Gastroesophageal sphincter (tissue), 4 donors: ENCODE measurements at regions not wholly inside any gene's neighbourhood (a gene's known extent, or its start where the extent isn't known, plus 50 kb on each side); places are given as distances from the start of the nearest gene placed in this dataset.
"Not testable (repeated sequence)": the region's sequence is repeated elsewhere in the genome, so short reads cannot be mapped to it uniquely, and the experiment has no call there.

ENCODE experiments used
- ATAC-seq: fragments of 150-250 bp; one replicate; pipeline ENCODE4 v1.9.1; 2016; ENCODE audit warnings: mild to moderate bottlenecking, moderate library complexity
- H3K27ac ChIP-seq, 4 donors: fragments of 200-600 bp; sonication (generic) in 3 of 4; 1 replicate in 3 of 4; 2 replicates in 1 of 4; pipeline ENCODE4 v1.5.1; 2016 to 2019
- H3K27me3 ChIP-seq: fragments of 200-600 bp; sonication (generic); one replicate; pipeline ENCODE4 v1.5.1; 2019
- H3K36me3 ChIP-seq, 2 donors: fragments of 200-600 bp; sonication (generic); one replicate each; pipeline ENCODE4 v1.5.1; 2019; ENCODE audit warnings: control low read depth in 1 of 2
- H3K4me1 ChIP-seq, 3 donors: fragments of 200-600 bp; sonication (generic); 1 replicate in 2 of 3; 2 replicates in 1 of 3; pipeline ENCODE4 v1.5.1; 2016 to 2019; ENCODE audit warnings: control low read depth in 2 of 3
- H3K4me3 ChIP-seq, 2 donors: fragments of 200-600 bp; sonication (generic); one replicate each; pipeline ENCODE4 v1.5.1; 2019; ENCODE audit warnings: mild to moderate bottlenecking in 1 of 2, moderate library complexity in 1 of 2
- H3K9me3 ChIP-seq, 3 donors: fragments of 200-600 bp; sonication (generic); one replicate each; pipeline ENCODE4 v1.5.1; 2017 to 2019; ENCODE audit warnings: control low read depth in 2 of 3
- EP300 ChIP-seq: sonication (generic); formaldehyde crosslinking; IDR thresholded peaks from one replicate; pipeline ENCODE4 v1.6.1; 2017; ENCODE audit warnings: antibody characterized with exemption, mild to moderate bottlenecking
- POLR2A ChIP-seq, 2 donors: fragments of 450-650 bp; IDR thresholded peaks; one replicate each; pipeline ENCODE4 v1.6.1; 2017; ENCODE audit warnings: antibody characterized with exemption in 2 of 2, mild to moderate bottlenecking in 2 of 2, moderate library complexity in 1 of 2
- POLR2AphosphoS5 ChIP-seq: sonication (generic); formaldehyde crosslinking; IDR thresholded peaks from one replicate; pipeline ENCODE4 v1.6.1; 2017; ENCODE audit warnings: antibody characterized with exemption
- WGBS, 2 donors: methylation state at CpG; one replicate each; pipeline ENCODE4 v1.1.5; 2018; ENCODE audit warnings: low coverage in 1 of 2; 5-methylcytosine and 5-hydroxymethylcytosine counted together
- TF ChIP-seq, protein P1 (sequence below), 4 experiments: fragments of 200-600 bp in 2 of 4; fragments of 450-650 bp in 2 of 4; sonication (generic) in 1 of 4; IDR thresholded peaks; one replicate each; pipeline ENCODE4 v1.5.1; 2017 to 2019; ENCODE audit warnings: antibody characterized with exemption in 4 of 4, mild to moderate bottlenecking in 2 of 4, moderate library complexity in 2 of 4

DNA sequence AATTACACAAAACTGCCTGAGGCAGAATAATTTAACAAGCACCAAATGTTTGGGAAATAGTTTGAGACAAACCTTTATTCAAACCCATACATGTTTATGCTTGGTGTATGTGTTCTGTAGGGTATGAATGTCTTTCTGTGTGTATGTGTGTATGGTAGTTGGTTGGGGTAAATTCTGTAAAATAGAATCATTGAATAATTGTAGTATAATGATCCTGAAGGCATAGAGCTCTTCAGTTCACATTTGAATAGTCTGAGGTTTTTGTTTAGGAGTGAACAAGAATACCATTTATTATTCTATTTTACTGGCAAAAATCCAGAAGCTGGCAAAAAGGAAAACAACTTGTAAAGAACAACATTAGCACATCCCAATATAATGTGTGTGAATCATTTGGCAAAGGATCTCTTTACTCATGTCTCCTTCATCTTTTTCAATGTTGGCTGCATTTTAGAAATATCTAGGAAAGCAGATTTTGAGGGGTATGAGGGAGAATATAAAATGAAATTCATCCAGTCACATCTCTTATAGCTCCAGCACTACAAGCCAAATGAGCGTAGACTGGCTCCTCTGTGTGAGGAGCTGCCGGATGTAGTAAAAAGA is 70.4 kb upstream of the XIST start:
- Histone ChIP-seq H3K36me3 (no peaks in the 10 kb centered on the region), H3K4me1 (no peaks in the 10 kb centered on the region), H3K4me3 (no peak overlapping the region), H3K27me3 (no peaks in the 10 kb centered on the region), H3K27ac (no peak overlapping the region), H3K9me3 (no peaks in the 10 kb centered on the region)
- WGBS, 2 donors: 82 to 100% methylated on average over 2 of the region's 2 CpGs
- no peak for ATAC-seq
- no peak for TF ChIP-seq POLR2AphosphoS5
- TF ChIP-seq, protein P1, sequence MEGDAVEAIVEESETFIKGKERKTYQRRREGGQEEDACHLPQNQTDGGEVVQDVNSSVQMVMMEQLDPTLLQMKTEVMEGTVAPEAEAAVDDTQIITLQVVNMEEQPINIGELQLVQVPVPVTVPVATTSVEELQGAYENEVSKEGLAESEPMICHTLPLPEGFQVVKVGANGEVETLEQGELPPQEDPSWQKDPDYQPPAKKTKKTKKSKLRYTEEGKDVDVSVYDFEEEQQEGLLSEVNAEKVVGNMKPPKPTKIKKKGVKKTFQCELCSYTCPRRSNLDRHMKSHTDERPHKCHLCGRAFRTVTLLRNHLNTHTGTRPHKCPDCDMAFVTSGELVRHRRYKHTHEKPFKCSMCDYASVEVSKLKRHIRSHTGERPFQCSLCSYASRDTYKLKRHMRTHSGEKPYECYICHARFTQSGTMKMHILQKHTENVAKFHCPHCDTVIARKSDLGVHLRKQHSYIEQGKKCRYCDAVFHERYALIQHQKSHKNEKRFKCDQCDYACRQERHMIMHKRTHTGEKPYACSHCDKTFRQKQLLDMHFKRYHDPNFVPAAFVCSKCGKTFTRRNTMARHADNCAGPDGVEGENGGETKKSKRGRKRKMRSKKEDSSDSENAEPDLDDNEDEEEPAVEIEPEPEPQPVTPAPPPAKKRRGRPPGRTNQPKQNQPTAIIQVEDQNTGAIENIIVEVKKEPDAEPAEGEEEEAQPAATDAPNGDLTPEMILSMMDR (IDR thresholded peaks at IDR 0.05): no peak
- TF ChIP-seq POLR2A (IDR thresholded peaks at IDR 0.05): no peak
- no peak for TF ChIP-seq EP300

DNA sequence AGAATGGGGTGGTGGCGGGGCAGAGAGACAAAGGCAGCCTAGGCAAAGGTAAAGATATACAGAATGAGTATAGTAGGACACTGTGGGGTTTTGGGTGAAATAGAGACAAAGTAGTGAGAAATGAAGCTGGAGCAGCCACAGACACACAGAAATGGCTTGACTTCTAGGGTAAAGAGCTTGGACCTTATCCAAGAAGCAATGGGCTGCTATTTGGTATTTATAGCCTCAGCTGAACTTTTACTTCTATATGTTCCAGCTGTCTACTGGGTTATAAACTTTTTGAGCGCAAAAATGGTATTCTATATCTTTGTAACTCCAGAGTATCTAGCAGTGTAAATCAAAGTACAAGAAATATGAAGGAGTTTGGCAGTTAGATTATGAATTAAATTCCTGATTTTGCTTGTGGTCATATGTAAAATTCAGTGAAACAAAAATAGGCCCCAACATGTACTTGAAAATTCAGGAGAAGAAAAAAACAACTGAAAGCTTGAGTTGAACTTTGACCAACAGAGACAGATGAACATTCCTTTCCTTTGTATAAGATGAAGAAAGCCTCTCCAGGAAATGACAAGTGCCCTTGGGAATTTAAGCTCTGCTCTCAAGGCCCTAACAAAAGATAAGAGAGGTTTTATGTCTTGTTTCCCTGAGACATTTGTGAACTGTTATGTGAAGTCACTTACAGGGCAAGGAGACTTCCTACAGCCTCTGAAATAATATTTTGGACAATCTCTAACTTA is 64.6 kb upstream of the XIST start:
- no peaks in the 10 kb centered on the region for H3K27me3 ChIP-seq
- 50 to 72% methylated on average over 1 to 2 of the region's 2 CpGs for WGBS, 2 donors

DNA sequence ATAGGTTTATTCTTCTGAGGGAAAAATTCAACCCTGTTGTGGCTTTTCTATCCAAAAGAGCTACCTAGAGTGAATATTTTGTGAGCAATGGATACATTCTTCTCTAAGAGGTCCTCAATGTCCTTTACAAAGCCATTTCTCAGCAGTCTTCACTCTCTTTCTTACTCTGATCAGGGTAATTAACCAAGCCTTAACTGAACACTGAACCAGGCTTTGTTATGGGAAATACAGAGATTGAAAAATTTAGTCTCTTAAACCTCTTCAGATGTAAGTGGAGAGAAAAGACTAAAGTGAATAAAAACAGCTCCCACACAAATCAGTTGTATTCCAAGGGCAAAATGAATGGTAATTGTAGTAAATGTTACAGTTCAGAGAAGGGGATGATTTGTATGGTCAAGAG is 64.0 kb upstream of the XIST start:
- no peak for ATAC-seq
- no peaks in the 10 kb centered on the region for H3K9me3 ChIP-seq
- no peak overlapping the region for H3K4me3 ChIP-seq
- no peaks in the 10 kb centered on the region for H3K27me3 ChIP-seq
- no peak overlapping the region for H3K27ac ChIP-seq
- H3K36me3 ChIP-seq: no peaks in the 10 kb centered on the region
- TF ChIP-seq EP300: no peak
- TF ChIP-seq POLR2A (IDR thresholded peaks at IDR 0.05): no peak
- TF ChIP-seq, protein P1 (IDR thresholded peaks at IDR 0.05): no peak
- no peak for TF ChIP-seq POLR2AphosphoS5
- H3K4me1 ChIP-seq: no peaks in the 10 kb centered on the region

More for the DNA sequence above, 64.6 kb upstream of the XIST start:
- Histone ChIP-seq H3K9me3 (no peaks in the 10 kb centered on the region), H3K36me3 (no peaks in the 10 kb centered on the region), H3K4me3 (no peak overlapping the region), H3K4me1 (no peaks in the 10 kb centered on the region), H3K27ac (no peak overlapping the region)
- no peak for TF ChIP-seq POLR2A (IDR thresholded peaks at IDR 0.05)
- TF ChIP-seq, protein P1 (IDR thresholded peaks at IDR 0.05): no peak
- no peak for TF ChIP-seq POLR2AphosphoS5
- TF ChIP-seq EP300: no peak
- ATAC-seq: no peak

DNA sequence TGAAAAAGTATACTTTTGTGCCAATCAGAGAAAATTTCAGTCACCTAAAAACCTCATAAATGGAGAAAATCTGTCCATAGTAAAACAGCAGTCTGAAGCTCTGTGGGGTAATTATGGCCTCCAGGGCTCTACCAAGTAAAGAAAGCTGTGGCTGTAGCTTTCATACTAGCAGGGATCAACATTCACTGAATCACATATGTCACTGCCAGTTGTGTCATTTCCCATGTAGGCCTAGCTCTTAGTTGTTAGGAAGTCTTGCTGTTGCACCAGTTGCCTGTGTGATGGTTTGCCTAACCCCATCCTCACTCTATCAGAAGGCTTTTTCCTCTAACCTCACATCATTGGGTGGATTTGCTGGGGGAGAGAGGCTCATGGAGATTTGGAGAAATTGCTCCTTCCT is 62.3 kb upstream of the XIST start:
- not testable (repeated sequence) for H3K27ac ChIP-seq, ATAC-seq

DNA sequence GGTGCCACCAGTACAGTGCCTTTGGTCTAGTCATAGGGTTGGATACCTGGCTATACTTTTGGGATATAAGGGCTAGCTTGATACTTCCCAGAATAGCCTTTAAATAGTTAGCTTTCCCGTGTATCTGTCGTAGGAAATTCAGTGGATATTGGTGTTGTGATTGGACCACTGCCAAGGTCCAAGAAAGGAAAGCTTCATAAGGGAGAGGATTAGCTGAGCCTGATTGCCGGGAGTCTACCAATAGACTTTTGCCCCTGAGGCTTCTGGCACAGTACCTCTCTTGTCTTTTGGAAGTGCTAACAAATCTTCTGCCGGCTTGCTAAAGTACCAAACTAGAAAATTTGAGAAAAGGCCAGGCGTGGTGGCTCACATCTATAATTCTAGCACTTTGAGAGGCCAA is 61.1 kb upstream of the XIST start:
- 17 to 40% methylated on average over 1 to 3 of the region's 5 CpGs for WGBS, 2 donors
- H3K9me3 ChIP-seq: no peaks in the 10 kb centered on the region
- H3K36me3 ChIP-seq: no peaks in the 10 kb centered on the region
- no peaks in the 10 kb centered on the region for H3K4me1 ChIP-seq
- no peak for ATAC-seq
- no peak for TF ChIP-seq EP300
- no peak for TF ChIP-seq POLR2A (IDR thresholded peaks at IDR 0.05)
- TF ChIP-seq, protein P1 (IDR thresholded peaks at IDR 0.05): no peak
- no peak for TF ChIP-seq POLR2AphosphoS5
- no peak overlapping the region for H3K4me3 ChIP-seq
- no peaks in the 10 kb centered on the region for H3K27me3 ChIP-seq
- no peak overlapping the region for H3K27ac ChIP-seq

More for the DNA sequence above, 62.3 kb upstream of the XIST start:
- not testable (repeated sequence) for H3K27me3 ChIP-seq, H3K36me3 ChIP-seq, H3K4me1 ChIP-seq, H3K9me3 ChIP-seq, H3K4me3 ChIP-seq

DNA sequence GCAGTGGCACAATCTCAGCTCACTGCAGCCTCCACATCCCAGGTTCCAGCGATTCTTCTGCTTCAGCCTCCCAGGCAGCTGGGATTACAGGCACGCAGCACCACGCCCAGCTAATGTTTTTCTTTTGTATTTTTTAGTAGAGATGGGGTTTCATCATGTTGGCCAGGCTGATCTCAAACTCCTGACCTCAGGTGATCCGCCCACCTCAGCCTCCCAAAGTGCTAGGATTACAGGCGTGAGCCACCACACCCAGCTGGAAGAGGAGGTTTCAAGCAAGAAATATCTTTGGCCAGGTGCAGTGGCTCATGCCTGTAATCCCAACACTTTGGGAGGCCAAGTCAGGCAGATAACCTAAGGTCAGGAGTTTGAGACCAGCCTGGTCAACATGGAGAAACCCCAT is 59.4 kb upstream of the XIST start:
- 90 to 100% methylated on average over 2 to 3 of the region's 5 CpGs for WGBS, 2 donors
- ATAC-seq: not testable (repeated sequence)

DNA sequence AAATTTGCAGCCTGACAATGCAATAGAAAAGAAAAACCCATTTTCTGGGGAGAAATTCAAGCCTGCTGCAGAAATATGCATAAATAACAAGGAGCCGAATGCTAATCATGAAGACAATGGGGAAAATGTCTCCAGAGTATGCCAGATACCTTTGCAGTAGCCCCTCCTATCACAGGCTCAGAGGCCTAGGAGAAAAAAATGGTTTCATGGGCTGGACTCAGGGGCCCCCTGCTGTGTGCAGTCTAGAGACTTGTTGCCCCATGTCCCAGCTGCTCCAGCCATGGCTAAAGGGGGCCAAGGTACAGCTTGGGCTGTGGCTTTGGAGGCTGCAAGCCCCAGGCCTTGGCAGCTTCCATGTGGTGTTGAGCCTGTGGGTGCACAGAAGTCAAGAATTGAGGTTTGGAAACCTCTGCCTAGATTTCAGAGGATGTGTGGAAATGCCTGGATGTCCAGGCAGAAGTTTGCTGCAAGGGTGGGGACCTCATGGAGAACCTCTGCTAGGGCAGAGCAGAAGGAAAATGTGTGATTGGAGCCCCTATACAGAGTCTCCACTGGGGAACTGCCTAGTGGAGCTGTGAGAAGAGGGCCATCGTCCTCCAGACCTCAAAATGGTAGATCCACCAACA is 53.3 kb upstream of the XIST start:
- H3K27me3 ChIP-seq, H3K36me3 ChIP-seq, ATAC-seq, H3K4me3 ChIP-seq, H3K4me1 ChIP-seq, H3K9me3 ChIP-seq, H3K27ac ChIP-seq: not testable (repeated sequence)
- 83 to 88% methylated on average over 1 of the region's 2 CpGs for WGBS, 2 donors

More for the DNA sequence above, 59.4 kb upstream of the XIST start:
- H3K4me3 ChIP-seq, H3K9me3 ChIP-seq, H3K27me3 ChIP-seq, H3K27ac ChIP-seq, H3K36me3 ChIP-seq, H3K4me1 ChIP-seq: not testable (repeated sequence)
